ENCODE measurements at regions not wholly inside any gene's neighbourhood (a gene's known extent, or its start where the extent isn't known, plus 50 kb on each side); places are given as distances from the start of the nearest gene placed in this dataset.

- Histone ChIP-seq H3K4me2 (ENCODE audit: low read length) (no peak overlapping the region), H3K4me3 (ENCODE audit: insufficient read depth, low read depth, low read length) (no peak overlapping the region), H2AFZ (ENCODE audit: low read depth, low read length) (no peak overlapping the region), H3K79me2 (ENCODE audit: insufficient read depth, low read length) (no peaks in the 10 kb centered on the region), H3K27me3 (ENCODE audit: insufficient read depth, low read length) (no peaks in the 10 kb centered on the region), H3K9me3 (ENCODE audit: insufficient read depth, low read depth, low read length) (no peaks in the 10 kb centered on the region), H3K4me1 (ENCODE audit: insufficient read depth, low read length) (no peaks in the 10 kb centered on the region), H3K27ac (ENCODE audit: low read depth, low read length) (no peak overlapping the region), H3K36me3 (ENCODE audit: insufficient read depth, low read length) (no peaks in the 10 kb centered on the region), H3K9ac (ENCODE audit: low read length) (no peak overlapping the region), H4K20me1 (ENCODE audit: insufficient read depth, low read length) (no peaks in the 10 kb centered on the region)
- TF ChIP-seq EZH2 (IDR thresholded peaks at IDR 0.05; ENCODE audit: insufficient read depth, low read length), result no peak
- TF ChIP-seq, protein P1, sequence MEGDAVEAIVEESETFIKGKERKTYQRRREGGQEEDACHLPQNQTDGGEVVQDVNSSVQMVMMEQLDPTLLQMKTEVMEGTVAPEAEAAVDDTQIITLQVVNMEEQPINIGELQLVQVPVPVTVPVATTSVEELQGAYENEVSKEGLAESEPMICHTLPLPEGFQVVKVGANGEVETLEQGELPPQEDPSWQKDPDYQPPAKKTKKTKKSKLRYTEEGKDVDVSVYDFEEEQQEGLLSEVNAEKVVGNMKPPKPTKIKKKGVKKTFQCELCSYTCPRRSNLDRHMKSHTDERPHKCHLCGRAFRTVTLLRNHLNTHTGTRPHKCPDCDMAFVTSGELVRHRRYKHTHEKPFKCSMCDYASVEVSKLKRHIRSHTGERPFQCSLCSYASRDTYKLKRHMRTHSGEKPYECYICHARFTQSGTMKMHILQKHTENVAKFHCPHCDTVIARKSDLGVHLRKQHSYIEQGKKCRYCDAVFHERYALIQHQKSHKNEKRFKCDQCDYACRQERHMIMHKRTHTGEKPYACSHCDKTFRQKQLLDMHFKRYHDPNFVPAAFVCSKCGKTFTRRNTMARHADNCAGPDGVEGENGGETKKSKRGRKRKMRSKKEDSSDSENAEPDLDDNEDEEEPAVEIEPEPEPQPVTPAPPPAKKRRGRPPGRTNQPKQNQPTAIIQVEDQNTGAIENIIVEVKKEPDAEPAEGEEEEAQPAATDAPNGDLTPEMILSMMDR (IDR thresholded peaks at IDR 0.05; ENCODE audit: insufficient read depth, low read depth, low read length), result no peak
- Mint-ChIP-seq H3K4me3 (ENCODE audit: unreplicated experiment) (no peak overlapping the region), H3K27ac (ENCODE audit: unreplicated experiment) (no peak overlapping the region), H3K27me3 (ENCODE audit: low read depth, unreplicated experiment) (no peaks in the 10 kb centered on the region), H3K4me1 (ENCODE audit: low read depth, unreplicated experiment) (no peaks in the 10 kb centered on the region), H3K9me3 (ENCODE audit: unreplicated experiment) (no peaks in the 10 kb centered on the region), H3K36me3 (ENCODE audit: low read depth, unreplicated experiment) (no peaks in the 10 kb centered on the region)
- DNase-seq (ENCODE audit: low read depth), result no peak
- no peak for FAIRE-seq
Observed at GRCh38 chr4:43564591-43564990, 672.1 kb downstream of the GRXCR1 start.

DNA sequence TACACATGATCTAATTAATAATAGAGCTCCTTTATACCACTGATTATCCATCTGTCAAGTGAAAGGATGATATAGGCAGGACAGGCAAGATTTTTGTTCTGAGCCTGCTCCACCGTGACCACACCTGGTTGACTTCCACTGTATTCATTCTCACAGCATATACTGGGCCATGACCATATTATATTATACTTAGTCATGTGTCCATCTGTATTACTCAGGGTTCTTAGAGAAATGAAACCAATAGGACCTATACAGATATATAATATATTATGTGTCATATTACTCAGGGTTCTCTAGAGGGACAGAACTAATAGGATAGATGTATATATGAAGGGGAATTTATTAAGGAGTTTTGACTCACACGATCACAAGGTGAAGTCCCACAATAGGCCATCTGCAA, 675.1 kb downstream of the GRXCR1 start:
- no peaks in the 10 kb centered on the region for H3K9me3 ChIP-seq (ENCODE audit: insufficient read depth, low read depth, low read length)
- no peaks in the 10 kb centered on the region for H4K20me1 ChIP-seq (ENCODE audit: insufficient read depth, low read length)
- H2AFZ ChIP-seq (ENCODE audit: low read depth, low read length), result no peak overlapping the region
- Mint-ChIP-seq H3K4me3 (ENCODE audit: unreplicated experiment) (no peak overlapping the region), H3K36me3 (ENCODE audit: low read depth, unreplicated experiment) (no peaks in the 10 kb centered on the region), H3K9me3 (ENCODE audit: unreplicated experiment) (no peaks in the 10 kb centered on the region), H3K4me1 (ENCODE audit: low read depth, unreplicated experiment) (no peaks in the 10 kb centered on the region), H3K27me3 (ENCODE audit: low read depth, unreplicated experiment) (no peaks in the 10 kb centered on the region), H3K27ac (ENCODE audit: unreplicated experiment) (no peak overlapping the region)
- no peaks in the 10 kb centered on the region for H3K79me2 ChIP-seq (ENCODE audit: insufficient read depth, low read length)
- DNase-seq (ENCODE audit: low read depth) (no peak), FAIRE-seq (no peak)
- H3K4me3 ChIP-seq (ENCODE audit: insufficient read depth, low read depth, low read length), result no peak overlapping the region
- H3K36me3 ChIP-seq (ENCODE audit: insufficient read depth, low read length), result no peaks in the 10 kb centered on the region
- H3K9ac ChIP-seq (ENCODE audit: low read length), result no peak overlapping the region
- H3K4me2 ChIP-seq (ENCODE audit: low read length), result no peak overlapping the region
- H3K4me1 ChIP-seq (ENCODE audit: insufficient read depth, low read length), result no peaks in the 10 kb centered on the region
- no peak for TF ChIP-seq EZH2 (IDR thresholded peaks at IDR 0.05; ENCODE audit: insufficient read depth, low read length)
- TF ChIP-seq, protein P1 (IDR thresholded peaks at IDR 0.05; ENCODE audit: insufficient read depth, low read depth, low read length), result no peak
- H3K27ac ChIP-seq (ENCODE audit: low read depth, low read length), result no peak overlapping the region
- no peaks in the 10 kb centered on the region for H3K27me3 ChIP-seq (ENCODE audit: insufficient read depth, low read length)

GRCh38 chr4:43586813-43587212, 694.3 kb downstream of the GRXCR1 start:
- Histone ChIP-seq H3K9ac (ENCODE audit: low read length) (no peak overlapping the region), H3K27me3 (ENCODE audit: insufficient read depth, low read length) (no peaks in the 10 kb centered on the region), H3K27ac (ENCODE audit: low read depth, low read length) (no peak overlapping the region), H3K9me3 (ENCODE audit: insufficient read depth, low read depth, low read length) (no peaks in the 10 kb centered on the region), H4K20me1 (ENCODE audit: insufficient read depth, low read length) (no peaks in the 10 kb centered on the region), H3K36me3 (ENCODE audit: insufficient read depth, low read length) (no peaks in the 10 kb centered on the region), H3K4me3 (ENCODE audit: insufficient read depth, low read depth, low read length) (no peak overlapping the region), H2AFZ (ENCODE audit: low read depth, low read length) (no peak overlapping the region), H3K4me1 (ENCODE audit: insufficient read depth, low read length) (no peaks in the 10 kb centered on the region), H3K4me2 (ENCODE audit: low read length) (no peak overlapping the region), H3K79me2 (ENCODE audit: insufficient read depth, low read length) (no peaks in the 10 kb centered on the region)
- Mint-ChIP-seq H3K9me3 (ENCODE audit: unreplicated experiment) (no peaks in the 10 kb centered on the region), H3K4me1 (ENCODE audit: low read depth, unreplicated experiment) (no peaks in the 10 kb centered on the region), H3K27me3 (ENCODE audit: low read depth, unreplicated experiment) (no peaks in the 10 kb centered on the region), H3K36me3 (ENCODE audit: low read depth, unreplicated experiment) (no peaks in the 10 kb centered on the region), H3K27ac (ENCODE audit: unreplicated experiment) (no peak overlapping the region), H3K4me3 (ENCODE audit: unreplicated experiment) (no peak overlapping the region)
- FAIRE-seq (no peak), DNase-seq (ENCODE audit: low read depth) (no peak)
- TF ChIP-seq EZH2 (IDR thresholded peaks at IDR 0.05; ENCODE audit: insufficient read depth, low read length), result no peak
- TF ChIP-seq, protein P1 (IDR thresholded peaks at IDR 0.05; ENCODE audit: insufficient read depth, low read depth, low read length), result no peak
